GM23338 (cell line): ENCODE measurements at regions not wholly inside any gene's neighbourhood (a gene's known extent, or its start where the extent isn't known, plus 50 kb on each side); places are given as distances from the start of the nearest gene placed in this dataset.

Experiments used
- ATAC-seq: fragments of 200-7000 bp; cut with Tn5 transposase; 3 replicates; pipeline ENCODE4 v1.9.1; 2020
- DNase-seq: peaks from one replicate; pipeline ENCODE4 v3.0.0-alpha.2; 2015; ENCODE audit warnings: low spot score
- H2AFZ ChIP-seq: fragments of 200-600 bp; sonication (generic); 2 replicates; pipeline ENCODE4 v1.8.0; 2016; ENCODE audit warnings: antibody characterized with exemption, mild to moderate bottlenecking, moderate library complexity
- H3F3A ChIP-seq: fragments of 200-600 bp; sonication (generic); replicated peaks from 2 replicates; pipeline ENCODE4 v1.8.0; 2017; ENCODE audit warnings: antibody characterized with exemption, mixed run types, low read depth
- H3K27ac ChIP-seq: fragments of 200-600 bp; sonication (generic); 2 replicates; pipeline ENCODE4 v1.6.1; 2016; ENCODE audit warnings: low read depth
- H3K27me3 ChIP-seq: fragments of 200-600 bp; sonication (generic); 2 replicates; pipeline ENCODE4 v1.8.0; 2016; ENCODE audit warnings: mild to moderate bottlenecking, mixed run types, moderate library complexity; ENCODE audit not compliant: insufficient read depth
- H3K36me3 ChIP-seq: fragments of 200-600 bp; sonication (generic); 2 replicates; pipeline ENCODE4 v1.8.0; 2016; ENCODE audit warnings: mild to moderate bottlenecking; ENCODE audit not compliant: insufficient read depth
- H3K4me1 ChIP-seq: fragments of 200-600 bp; sonication (generic); 2 replicates; pipeline ENCODE4 v1.8.0; 2016; ENCODE audit warnings: mild to moderate bottlenecking, moderate library complexity; ENCODE audit not compliant: insufficient read depth
- H3K4me2 ChIP-seq: fragments of 200-600 bp; sonication (generic); 2 replicates; pipeline ENCODE4 v1.7.1; 2017; ENCODE audit warnings: mixed run types
- H3K4me3 ChIP-seq: fragments of 200-600 bp; sonication (generic); 2 replicates; pipeline ENCODE4 v1.6.1; 2016; ENCODE audit warnings: mixed run types
- H3K79me2 ChIP-seq: fragments of 200-600 bp; sonication (generic); replicated peaks from 2 replicates; pipeline ENCODE4 v1.8.0; 2017; ENCODE audit warnings: mild to moderate bottlenecking; ENCODE audit not compliant: insufficient read depth
- H3K9me2 ChIP-seq: fragments of 200-600 bp; sonication (generic); 2 replicates; pipeline ENCODE4 v1.8.0; 2017; ENCODE audit not compliant: insufficient read depth
- H4K20me1 ChIP-seq: fragments of 200-600 bp; sonication (generic); replicated peaks from 2 replicates; pipeline ENCODE4 v1.8.0; 2017; ENCODE audit warnings: mild to moderate bottlenecking; ENCODE audit not compliant: insufficient read depth
- H3K27ac Mint-ChIP-seq: 2 replicates; pipeline ENCODE4 v1.8.0; 2020; ENCODE audit warnings: inconsistent platforms, mild to moderate bottlenecking, moderate library complexity, mixed read lengths
- H3K27me3 Mint-ChIP-seq: 3 replicates; pipeline ENCODE4 v1.8.0; 2022; ENCODE audit warnings: low read depth, mild to moderate bottlenecking, moderate library complexity, mixed read lengths, inconsistent platforms; ENCODE audit not compliant: insufficient read depth, poor library complexity
- H3K36me3 Mint-ChIP-seq: 3 replicates; pipeline ENCODE4 v1.8.0; 2021; ENCODE audit warnings: low read depth, mild to moderate bottlenecking, inconsistent platforms, moderate library complexity, mixed read lengths
- H3K4me1 Mint-ChIP-seq: 3 replicates; pipeline ENCODE4 v1.8.0; 2020; ENCODE audit warnings: mild to moderate bottlenecking, inconsistent platforms, mixed read lengths
- H3K4me3 Mint-ChIP-seq: 3 replicates; pipeline ENCODE4 v1.8.0; 2021; ENCODE audit warnings: moderate library complexity, mild to moderate bottlenecking, inconsistent platforms, mixed read lengths
- H3K9me3 Mint-ChIP-seq: 3 replicates; pipeline ENCODE4 v1.8.0; 2020; ENCODE audit warnings: moderate library complexity, mild to moderate bottlenecking, inconsistent platforms, mixed read lengths
- CREB1 ChIP-seq: fragments of 250-450 bp; sonication (Bioruptor Pico); IDR thresholded peaks from 2 replicates; pipeline ENCODE4 v1.5.0; 2020; ENCODE audit warnings: low read depth, mild to moderate bottlenecking, moderate library complexity
- EZH2 ChIP-seq: fragments of 200-600 bp; sonication (generic); IDR thresholded peaks from one replicate; pipeline ENCODE4 v1.8.0; 2017; ENCODE audit warnings: antibody characterized with exemption, mild to moderate bottlenecking, low read depth; ENCODE audit not compliant: unreplicated experiment
- EZH2phosphoT487 ChIP-seq: fragments of 200-600 bp; sonication (generic); IDR thresholded peaks from one replicate; pipeline ENCODE4 v1.8.1; 2018; ENCODE audit warnings: antibody characterized with exemption; ENCODE audit not compliant: unreplicated experiment
- JUNB ChIP-seq: IDR thresholded peaks from one replicate; pipeline ENCODE4 v1.6.1; 2016; ENCODE audit warnings: antibody characterized with exemption; ENCODE audit not compliant: unreplicated experiment
- POLR2AphosphoS5 ChIP-seq: IDR thresholded peaks from 2 replicates; pipeline ENCODE4 v1.6.1; 2016; ENCODE audit warnings: antibody characterized with exemption, low read depth
- REST ChIP-seq: IDR thresholded peaks from one replicate; pipeline ENCODE4 v1.6.1; 2018; ENCODE audit warnings: antibody characterized with exemption; ENCODE audit not compliant: unreplicated experiment
- STAT1 ChIP-seq: IDR thresholded peaks from one replicate; pipeline ENCODE4 v1.6.1; 2016; ENCODE audit warnings: antibody characterized with exemption; ENCODE audit not compliant: unreplicated experiment
- ZNF114 ChIP-seq: fragments of 250-450 bp; sonication (Bioruptor Pico); IDR thresholded peaks from 2 replicates; pipeline ENCODE4 v1.5.0; 2020; ENCODE audit warnings: mild to moderate bottlenecking, moderate library complexity
- ZNF331 ChIP-seq: fragments of 250-450 bp; sonication (Bioruptor Pico); IDR thresholded peaks from 2 replicates; pipeline ENCODE4 v1.5.0; 2020; ENCODE audit warnings: low read depth, mild to moderate bottlenecking, moderate library complexity
- ZNF462 ChIP-seq: fragments of 250-450 bp; sonication (Bioruptor Pico); IDR thresholded peaks from 2 replicates; pipeline ENCODE4 v1.5.0; 2020; ENCODE audit warnings: mild to moderate bottlenecking, moderate library complexity
- TF ChIP-seq, protein P1 (sequence below), 2 experiments: fragments of 200-600 bp in 1 of 2; sonication (generic) in 1 of 2; conservative IDR thresholded peaks; 2 replicates each; pipeline versions ENCODE4 v1.5.1 to v1.6.1; 2016 to 2017; ENCODE audit warnings: antibody characterized with exemption in 2 of 2, low read depth in 2 of 2, mild to moderate bottlenecking in 2 of 2, moderate library complexity in 1 of 2
- TF ChIP-seq, protein P2 (sequence below): IDR thresholded peaks from 2 replicates; pipeline ENCODE4 v1.6.1; 2016; ENCODE audit warnings: antibody characterized with exemption

- no peaks in the 10 kb centered on the region for H3K36me3 ChIP-seq
- no peak overlapping the region for H3K4me2 ChIP-seq
- H3K4me1 ChIP-seq = no peaks in the 10 kb centered on the region
- ATAC-seq (no peak), DNase-seq (no peak)
- no peaks in the 10 kb centered on the region for H3K27me3 ChIP-seq
- no peak for TF ChIP-seq ZNF462 (CRISPR knock-in tag)
- no peak for TF ChIP-seq REST
- TF ChIP-seq EZH2phosphoT487 = no peak
- no peak for TF ChIP-seq CREB1 (CRISPR knock-in tag)
- no peak for TF ChIP-seq JUNB
- TF ChIP-seq EZH2 = no peak
- no peak for TF ChIP-seq ZNF114 (CRISPR knock-in tag)
- no peak for TF ChIP-seq POLR2AphosphoS5
- TF ChIP-seq, protein P1, sequence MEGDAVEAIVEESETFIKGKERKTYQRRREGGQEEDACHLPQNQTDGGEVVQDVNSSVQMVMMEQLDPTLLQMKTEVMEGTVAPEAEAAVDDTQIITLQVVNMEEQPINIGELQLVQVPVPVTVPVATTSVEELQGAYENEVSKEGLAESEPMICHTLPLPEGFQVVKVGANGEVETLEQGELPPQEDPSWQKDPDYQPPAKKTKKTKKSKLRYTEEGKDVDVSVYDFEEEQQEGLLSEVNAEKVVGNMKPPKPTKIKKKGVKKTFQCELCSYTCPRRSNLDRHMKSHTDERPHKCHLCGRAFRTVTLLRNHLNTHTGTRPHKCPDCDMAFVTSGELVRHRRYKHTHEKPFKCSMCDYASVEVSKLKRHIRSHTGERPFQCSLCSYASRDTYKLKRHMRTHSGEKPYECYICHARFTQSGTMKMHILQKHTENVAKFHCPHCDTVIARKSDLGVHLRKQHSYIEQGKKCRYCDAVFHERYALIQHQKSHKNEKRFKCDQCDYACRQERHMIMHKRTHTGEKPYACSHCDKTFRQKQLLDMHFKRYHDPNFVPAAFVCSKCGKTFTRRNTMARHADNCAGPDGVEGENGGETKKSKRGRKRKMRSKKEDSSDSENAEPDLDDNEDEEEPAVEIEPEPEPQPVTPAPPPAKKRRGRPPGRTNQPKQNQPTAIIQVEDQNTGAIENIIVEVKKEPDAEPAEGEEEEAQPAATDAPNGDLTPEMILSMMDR (conservative IDR thresholded peaks at IDR 0.05; ENCODE audit: low read depth in 2 of 2) = no peak
- TF ChIP-seq, protein P2, sequence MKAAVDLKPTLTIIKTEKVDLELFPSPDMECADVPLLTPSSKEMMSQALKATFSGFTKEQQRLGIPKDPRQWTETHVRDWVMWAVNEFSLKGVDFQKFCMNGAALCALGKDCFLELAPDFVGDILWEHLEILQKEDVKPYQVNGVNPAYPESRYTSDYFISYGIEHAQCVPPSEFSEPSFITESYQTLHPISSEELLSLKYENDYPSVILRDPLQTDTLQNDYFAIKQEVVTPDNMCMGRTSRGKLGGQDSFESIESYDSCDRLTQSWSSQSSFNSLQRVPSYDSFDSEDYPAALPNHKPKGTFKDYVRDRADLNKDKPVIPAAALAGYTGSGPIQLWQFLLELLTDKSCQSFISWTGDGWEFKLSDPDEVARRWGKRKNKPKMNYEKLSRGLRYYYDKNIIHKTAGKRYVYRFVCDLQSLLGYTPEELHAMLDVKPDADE = no peak
- TF ChIP-seq STAT1 = no peak
- TF ChIP-seq ZNF331 (CRISPR knock-in tag) = no peak
- Mint-ChIP-seq H3K27ac (no peak overlapping the region), H3K4me3 (no peak overlapping the region), H3K27me3 (peaks cover 3% of the 10 kb centered on the region), H3K36me3 (no peaks in the 10 kb centered on the region), H3K9me3 (no peaks in the 10 kb centered on the region), H3K4me1 (no peaks in the 10 kb centered on the region)
- H3K9me2 ChIP-seq = no peaks in the 10 kb centered on the region
- H3K79me2 ChIP-seq = no peaks in the 10 kb centered on the region
- no peaks in the 10 kb centered on the region for H4K20me1 ChIP-seq
- no peaks in the 10 kb centered on the region for H3F3A ChIP-seq
- no peak overlapping the region for H3K27ac ChIP-seq
- H2AFZ ChIP-seq = no peak overlapping the region
- no peak overlapping the region for H3K4me3 ChIP-seq
Observed at GRCh38 chr6:8749465-8749864, 314.1 kb upstream of the SLC35B3 start.
